ENCODE measurements at regions not wholly inside any gene's neighbourhood (a gene's known extent, or its start where the extent isn't known, plus 50 kb on each side); places are given as distances from the start of the nearest gene placed in this dataset.

GRCh38 chr10:94103192-94103591 lies 109.5 kb downstream of the PLCE1 start:
- TF ChIP-seq CTCF (IDR thresholded peaks at IDR 0.05; ENCODE audit: low read length) (no peak), EZH2 (optimal IDR thresholded peaks at IDR 0.05; ENCODE audit: low read depth, low read length) (no peak), EZH2phosphoT487 (IDR thresholded peaks at IDR 0.05; ENCODE audit: low read length) (no peak)
